Sigmoid colon (tissue), 4 donors: ENCODE measurements at regions not wholly inside any gene's neighbourhood (a gene's known extent, or its start where the extent isn't known, plus 50 kb on each side); places are given as distances from the start of the nearest gene placed in this dataset.

Experiments
- EP300 ChIP-seq, 4 donors: sonication (generic); formaldehyde crosslinking; IDR thresholded peaks; one replicate each; pipeline ENCODE4 v1.6.1; 2017; ENCODE audit warnings: antibody characterized with exemption in 4 of 4
- POLR2A ChIP-seq, 2 donors: fragments of 450-650 bp; IDR thresholded peaks; one replicate each; pipeline ENCODE4 v1.6.1; 2016; ENCODE audit warnings: antibody characterized with exemption in 2 of 2, mild to moderate bottlenecking in 2 of 2, moderate library complexity in 2 of 2
- POLR2AphosphoS5 ChIP-seq, 4 donors: sonication (generic); formaldehyde crosslinking; IDR thresholded peaks; one replicate each; pipeline ENCODE4 v1.6.1; 2017; ENCODE audit warnings: antibody characterized with exemption in 4 of 4
- TF ChIP-seq, protein P1 (sequence below), 4 experiments: fragments of 450-650 bp in 3 of 4; fragments of 200-600 bp in 1 of 4; IDR thresholded peaks; one replicate each; pipeline ENCODE4 v1.5.1; 2016 to 2019; ENCODE audit warnings: antibody characterized with exemption in 4 of 4, mild to moderate bottlenecking in 3 of 4, moderate library complexity in 2 of 4

DNA sequence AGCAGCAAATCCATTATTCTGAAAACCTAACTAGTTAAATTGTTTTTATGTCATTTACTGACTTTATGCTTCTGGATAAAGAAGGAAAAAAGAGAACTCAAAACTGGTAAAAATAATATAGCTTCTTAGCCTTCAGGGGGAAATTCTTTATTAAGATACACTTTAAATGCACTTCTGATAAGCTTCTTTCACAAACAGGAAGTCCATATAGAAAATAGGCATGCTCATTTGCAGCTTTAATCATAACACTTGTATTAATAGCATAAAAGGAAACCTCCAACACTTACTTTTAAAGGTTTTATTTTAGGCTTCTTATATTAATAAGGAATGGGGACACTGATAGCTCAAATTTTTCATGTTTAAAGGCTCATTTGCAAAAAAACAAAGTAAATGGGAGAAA lies 538.0 kb upstream of the SLC35B3 start:
- no peak for TF ChIP-seq POLR2AphosphoS5 (IDR thresholded peaks at IDR 0.05)
- no peak for TF ChIP-seq EP300 (IDR thresholded peaks at IDR 0.05)
- TF ChIP-seq, protein P1, sequence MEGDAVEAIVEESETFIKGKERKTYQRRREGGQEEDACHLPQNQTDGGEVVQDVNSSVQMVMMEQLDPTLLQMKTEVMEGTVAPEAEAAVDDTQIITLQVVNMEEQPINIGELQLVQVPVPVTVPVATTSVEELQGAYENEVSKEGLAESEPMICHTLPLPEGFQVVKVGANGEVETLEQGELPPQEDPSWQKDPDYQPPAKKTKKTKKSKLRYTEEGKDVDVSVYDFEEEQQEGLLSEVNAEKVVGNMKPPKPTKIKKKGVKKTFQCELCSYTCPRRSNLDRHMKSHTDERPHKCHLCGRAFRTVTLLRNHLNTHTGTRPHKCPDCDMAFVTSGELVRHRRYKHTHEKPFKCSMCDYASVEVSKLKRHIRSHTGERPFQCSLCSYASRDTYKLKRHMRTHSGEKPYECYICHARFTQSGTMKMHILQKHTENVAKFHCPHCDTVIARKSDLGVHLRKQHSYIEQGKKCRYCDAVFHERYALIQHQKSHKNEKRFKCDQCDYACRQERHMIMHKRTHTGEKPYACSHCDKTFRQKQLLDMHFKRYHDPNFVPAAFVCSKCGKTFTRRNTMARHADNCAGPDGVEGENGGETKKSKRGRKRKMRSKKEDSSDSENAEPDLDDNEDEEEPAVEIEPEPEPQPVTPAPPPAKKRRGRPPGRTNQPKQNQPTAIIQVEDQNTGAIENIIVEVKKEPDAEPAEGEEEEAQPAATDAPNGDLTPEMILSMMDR (IDR thresholded peaks at IDR 0.05), result no peak
- no peak for TF ChIP-seq POLR2A (IDR thresholded peaks at IDR 0.05)
